Trophoblast cell (in vitro differentiated cells and primary cell): ENCODE measurements at regions not wholly inside any gene's neighbourhood (a gene's known extent, or its start where the extent isn't known, plus 50 kb on each side); places are given as distances from the start of the nearest gene placed in this dataset.

Experiments used
- DNase-seq, 2 donors: peaks; one replicate each; pipeline ENCODE4 v3.0.0-alpha.2; 2016
- H2AFZ ChIP-seq: 2 replicates; pipeline ENCODE4 v1.6.1; 2013; ENCODE audit warnings: low read length, moderate library complexity, mild to moderate bottlenecking; ENCODE audit not compliant: insufficient read depth, poor library complexity
- H2AK5ac ChIP-seq: 2 replicates; pipeline ENCODE4 v1.6.1; 2013; ENCODE audit warnings: mild to moderate bottlenecking, low read length
- H2BK120ac ChIP-seq: 2 replicates; pipeline ENCODE4 v1.6.1; 2013; ENCODE audit warnings: low read length, mild to moderate bottlenecking, moderate library complexity; ENCODE audit not compliant: insufficient read depth, poor library complexity
- H2BK12ac ChIP-seq: 2 replicates; pipeline ENCODE4 v1.6.1; 2013; ENCODE audit warnings: mild to moderate bottlenecking, low read length, moderate library complexity
- H2BK5ac ChIP-seq: 2 replicates; pipeline ENCODE4 v1.6.1; 2013; ENCODE audit warnings: low read length, low read depth, moderate library complexity, mild to moderate bottlenecking; ENCODE audit not compliant: poor library complexity
- H3K14ac ChIP-seq: 2 replicates; pipeline ENCODE4 v1.6.1; 2013; ENCODE audit warnings: mild to moderate bottlenecking, low read length
- H3K18ac ChIP-seq: 2 replicates; pipeline ENCODE4 v1.6.1; 2013; ENCODE audit warnings: mild to moderate bottlenecking, low read length
- H3K23ac ChIP-seq: 2 replicates; pipeline ENCODE4 v1.6.1; 2013; ENCODE audit warnings: low read length
- H3K27ac ChIP-seq: 2 replicates; pipeline ENCODE4 v1.5.1; 2013; ENCODE audit warnings: low read depth, mild to moderate bottlenecking, inconsistent platforms, low read length, moderate library complexity
- H3K27me3 ChIP-seq: 2 replicates; pipeline ENCODE4 v1.6.1; 2013; ENCODE audit warnings: inconsistent platforms, mild to moderate bottlenecking, low read length, moderate library complexity; ENCODE audit not compliant: insufficient read depth
- H3K36me3 ChIP-seq, 2 experiments: 1 replicate in 1 of 2; 2 replicates in 1 of 2; pipeline ENCODE4 v1.6.1; 2013; ENCODE audit warnings: low read length in 2 of 2, mild to moderate bottlenecking in 2 of 2, moderate library complexity in 1 of 2; ENCODE audit not compliant: insufficient read depth in 2 of 2, control insufficient read depth in 1 of 2
- H3K4ac ChIP-seq: 2 replicates; pipeline ENCODE4 v1.6.1; 2013; ENCODE audit warnings: low read depth, mild to moderate bottlenecking, low read length, moderate library complexity
- H3K4me1 ChIP-seq, 2 experiments: 1 replicate in 1 of 2; 2 replicates in 1 of 2; pipeline ENCODE4 v1.6.1; 2013; ENCODE audit warnings: low read length in 2 of 2, mild to moderate bottlenecking in 2 of 2, moderate library complexity in 1 of 2; ENCODE audit not compliant: insufficient read depth in 2 of 2, control insufficient read depth in 1 of 2
- H3K4me2 ChIP-seq: 2 replicates; pipeline ENCODE4 v1.6.1; 2013; ENCODE audit warnings: inconsistent platforms, mild to moderate bottlenecking, low read length, moderate library complexity
- H3K4me3 ChIP-seq: 2 replicates; pipeline ENCODE4 v1.5.1; 2013; ENCODE audit warnings: mild to moderate bottlenecking, low read depth, low read length, inconsistent platforms
- H3K79me1 ChIP-seq: one replicate; pipeline ENCODE4 v1.6.1; 2013; ENCODE audit warnings: low read length
- H3K79me2 ChIP-seq: 2 replicates; pipeline ENCODE4 v1.6.1; 2013; ENCODE audit warnings: low read length, mild to moderate bottlenecking; ENCODE audit not compliant: control insufficient read depth, insufficient read depth, poor library complexity
- H3K9ac ChIP-seq: 2 replicates; pipeline ENCODE4 v1.6.1; 2013; ENCODE audit warnings: mild to moderate bottlenecking, low read length
- H3K9me3 ChIP-seq: 2 replicates; pipeline ENCODE4 v1.6.1; 2013; ENCODE audit warnings: low read depth, mild to moderate bottlenecking, control low read depth, inconsistent platforms, low read length; ENCODE audit not compliant: insufficient read depth
- H4K12ac ChIP-seq: 2 replicates; pipeline ENCODE4 v1.6.1; 2013; ENCODE audit warnings: low read depth, mild to moderate bottlenecking, low read length, moderate library complexity
- H4K8ac ChIP-seq: 2 replicates; pipeline ENCODE4 v1.6.1; 2013; ENCODE audit warnings: low read depth, mild to moderate bottlenecking, low read length, moderate library complexity
- H4K91ac ChIP-seq: one replicate; pipeline ENCODE4 v1.6.1; 2013; ENCODE audit warnings: low read depth, mild to moderate bottlenecking, low read length, moderate library complexity
- WGBS: extraction: QIAGEN DNeasy Blood & Tissue Kit; methylation state at CpG from one replicate; pipeline ENCODE4 v1.1.7; 2013; ENCODE audit warnings: missing lambda C conversion rate; ENCODE audit not compliant: insufficient read length, insufficient coverage; ENCODE audit errors: extremely low coverage; 5-methylcytosine and 5-hydroxymethylcytosine counted together

GRCh38 chr10:28967031-28967430 is 289.7 kb downstream of the BAMBI start:
- Histone ChIP-seq H4K12ac (no peak overlapping the region), H3K9ac (no peak overlapping the region), H2BK120ac (no peak overlapping the region), H3K4ac (no peak overlapping the region), H3K27me3 (no peaks in the 10 kb centered on the region), H3K79me2 (no peaks in the 10 kb centered on the region), H3K36me3 (peaks cover 0 to 2% of the 10 kb centered on the region in 2 experiments), H3K4me2 (no peak overlapping the region), H2AK5ac (no peak overlapping the region), H3K79me1 (peaks cover 4% of the 10 kb centered on the region), H2BK5ac (no peak overlapping the region), H3K27ac (no peak overlapping the region), H4K91ac (no peak overlapping the region), H3K23ac (no peak overlapping the region), H3K18ac (no peak overlapping the region), H2AFZ (no peak overlapping the region), H2BK12ac (no peak overlapping the region), H3K9me3 (no peaks in the 10 kb centered on the region), H4K8ac (no peak overlapping the region), H3K4me3 (no peak overlapping the region), H3K4me1 (peaks cover 0 to 2% of the 10 kb centered on the region in 2 experiments), H3K14ac (no peak overlapping the region)
- no CpG with 5 or more reads among the region's 2 CpGs for WGBS
- DNase-seq, result peak in 1 of 2 donors; percentile 27

GRCh38 chr10:28969413-28969812 is 292.1 kb downstream of the BAMBI start:
- H4K91ac ChIP-seq, result no peak overlapping the region
- no peak overlapping the region for H2AFZ ChIP-seq
- no peak overlapping the region for H2BK12ac ChIP-seq
- H4K8ac ChIP-seq, result no peak overlapping the region
- no peak overlapping the region for H3K18ac ChIP-seq
- no peak overlapping the region for H3K4me3 ChIP-seq
- H4K12ac ChIP-seq, result no peak overlapping the region
- no peak overlapping the region for H3K14ac ChIP-seq
- no CpG with 5 or more reads among the region's 4 CpGs for WGBS
- no peak for DNase-seq
- H3K23ac ChIP-seq, result no peak overlapping the region
- H3K27ac ChIP-seq, result no peak overlapping the region
- H3K4ac ChIP-seq, result no peak overlapping the region
- no peak overlapping the region for H2BK120ac ChIP-seq
- no peak overlapping the region for H2BK5ac ChIP-seq
- H3K4me2 ChIP-seq, result no peak overlapping the region
- H3K79me1 ChIP-seq, result peaks cover 2% of the 10 kb centered on the region
- H3K27me3 ChIP-seq, result no peaks in the 10 kb centered on the region
- no peak overlapping the region for H3K9ac ChIP-seq
- H3K79me2 ChIP-seq, result no peaks in the 10 kb centered on the region
- no peaks in the 10 kb centered on the region for H3K4me1 ChIP-seq
- no peaks in the 10 kb centered on the region for H3K36me3 ChIP-seq
- peaks cover 2% of the 10 kb centered on the region for H3K9me3 ChIP-seq
- H2AK5ac ChIP-seq, result no peak overlapping the region

- H2AK5ac ChIP-seq, result no peak overlapping the region
- H3K79me1 ChIP-seq, result peaks cover 2% of the 10 kb centered on the region
- H2BK12ac ChIP-seq, result no peak overlapping the region
- H3K18ac ChIP-seq, result no peak overlapping the region
- WGBS, result no CpG with 5 or more reads among the region's 6 CpGs
- H3K4me2 ChIP-seq, result no peak overlapping the region
- H3K4ac ChIP-seq, result no peak overlapping the region
- no peak overlapping the region for H2BK5ac ChIP-seq
- no peak overlapping the region for H3K9ac ChIP-seq
- H3K14ac ChIP-seq, result no peak overlapping the region
- no peaks in the 10 kb centered on the region for H3K36me3 ChIP-seq
- DNase-seq, result no peak
- H3K23ac ChIP-seq, result no peak overlapping the region
- no peak overlapping the region for H2AFZ ChIP-seq
- no peak overlapping the region for H4K91ac ChIP-seq
- H3K27me3 ChIP-seq, result no peaks in the 10 kb centered on the region
- H4K12ac ChIP-seq, result no peak overlapping the region
- H3K4me3 ChIP-seq, result no peak overlapping the region
- H3K4me1 ChIP-seq, result no peaks in the 10 kb centered on the region
- no peak overlapping the region for H2BK120ac ChIP-seq
- no peaks in the 10 kb centered on the region for H3K79me2 ChIP-seq
- peaks cover 2% of the 10 kb centered on the region for H3K9me3 ChIP-seq
- no peak overlapping the region for H4K8ac ChIP-seq
- H3K27ac ChIP-seq, result no peak overlapping the region
Observed at GRCh38 chr10:28970231-28970630, 292.9 kb downstream of the BAMBI start.

GRCh38 chr10:28971255-28971654 is 293.9 kb downstream of the BAMBI start:
- Histone ChIP-seq H4K12ac (no peak overlapping the region), H3K18ac (no peak overlapping the region), H4K91ac (no peak overlapping the region), H4K8ac (no peak overlapping the region), H3K4me2 (no peak overlapping the region), H3K4ac (no peak overlapping the region), H3K14ac (no peak overlapping the region), H3K23ac (no peak overlapping the region), H3K27me3 (no peaks in the 10 kb centered on the region), H3K79me1 (peaks cover 2% of the 10 kb centered on the region), H2AK5ac (no peak overlapping the region), H2BK12ac (no peak overlapping the region), H3K9ac (no peak overlapping the region), H2AFZ (no peak overlapping the region), H3K4me3 (no peak overlapping the region), H2BK120ac (no peak overlapping the region), H3K36me3 (no peaks in the 10 kb centered on the region), H3K27ac (no peak overlapping the region), H2BK5ac (no peak overlapping the region), H3K9me3 (peaks cover 2% of the 10 kb centered on the region), H3K79me2 (no peaks in the 10 kb centered on the region), H3K4me1 (no peaks in the 10 kb centered on the region)
- no peak for DNase-seq
- WGBS, result no CpG with 5 or more reads among the region's 6 CpGs
